GM21367 (cell line): ENCODE measurements at regions not wholly inside any gene's neighbourhood (a gene's known extent, or its start where the extent isn't known, plus 50 kb on each side); places are given as distances from the start of the nearest gene placed in this dataset.
"Not testable (repeated sequence)": the region's sequence is repeated elsewhere in the genome, so short reads cannot be mapped to it uniquely, and the experiment has no call there.

Experiments used
- ATAC-seq: cut with Tn5 transposase; IDR thresholded peaks from one replicate; pipeline ENCODE4 v1.9.1; 2021; ENCODE audit not compliant: unreplicated experiment

DNA sequence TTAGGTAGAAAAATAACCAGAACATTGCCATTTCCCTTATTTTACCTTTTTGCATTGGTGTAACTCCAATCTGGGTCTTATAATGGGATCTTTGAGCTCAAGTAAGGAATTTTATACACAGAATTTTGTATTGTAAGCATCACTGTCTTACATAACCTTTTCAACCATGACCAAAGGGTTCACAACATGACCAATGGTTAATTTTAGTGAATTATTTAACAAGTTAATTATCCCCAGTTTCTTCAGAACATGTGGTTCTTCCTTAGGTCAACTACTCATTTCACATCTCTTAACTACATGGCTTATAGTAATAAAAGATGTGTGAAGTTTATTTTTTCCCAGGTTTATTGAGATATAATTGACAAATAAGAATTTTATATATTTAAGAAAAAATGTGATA lies 74.2 kb upstream of the RHOBTB1 start:
- ATAC-seq = no peak

DNA sequence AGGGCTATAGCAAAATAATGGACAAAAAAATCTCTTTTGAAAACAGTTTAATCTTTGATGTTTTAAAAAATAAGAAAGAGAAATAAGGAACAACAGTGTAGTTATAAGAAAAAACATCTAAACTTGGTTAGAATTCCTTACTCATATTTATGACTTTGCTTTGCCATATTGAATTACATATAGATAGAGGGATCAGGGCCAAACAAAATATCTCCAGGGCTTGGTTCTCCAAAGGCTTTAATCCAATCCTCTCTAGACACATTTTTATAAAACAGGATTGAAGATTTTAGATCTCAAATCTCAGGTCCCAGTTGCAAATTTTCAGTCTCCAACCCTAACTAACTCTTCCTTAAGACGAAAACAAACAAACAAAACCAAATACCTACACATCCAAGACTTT lies 72.6 kb upstream of the RHOBTB1 start:
- no peak for ATAC-seq

DNA sequence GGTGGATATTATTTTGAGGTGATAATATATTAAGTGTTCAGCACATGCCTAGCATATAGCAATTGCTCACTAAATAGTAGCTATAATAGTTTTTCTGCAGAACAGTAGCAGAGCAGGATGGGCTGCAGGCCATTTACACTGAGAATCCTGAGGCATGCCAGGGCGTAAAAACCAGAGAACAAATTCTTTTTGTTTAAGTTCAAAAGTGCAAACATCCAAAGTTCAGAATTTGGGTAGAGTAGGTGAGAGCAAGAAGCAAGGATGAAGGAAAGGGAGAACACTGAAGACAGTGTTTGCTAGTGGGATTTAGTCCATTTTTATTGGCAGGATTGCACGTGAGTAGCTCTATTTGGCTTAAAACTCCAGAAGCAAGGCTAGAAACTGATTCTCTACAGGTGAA lies 72.0 kb upstream of the RHOBTB1 start:
- no peak for ATAC-seq

DNA sequence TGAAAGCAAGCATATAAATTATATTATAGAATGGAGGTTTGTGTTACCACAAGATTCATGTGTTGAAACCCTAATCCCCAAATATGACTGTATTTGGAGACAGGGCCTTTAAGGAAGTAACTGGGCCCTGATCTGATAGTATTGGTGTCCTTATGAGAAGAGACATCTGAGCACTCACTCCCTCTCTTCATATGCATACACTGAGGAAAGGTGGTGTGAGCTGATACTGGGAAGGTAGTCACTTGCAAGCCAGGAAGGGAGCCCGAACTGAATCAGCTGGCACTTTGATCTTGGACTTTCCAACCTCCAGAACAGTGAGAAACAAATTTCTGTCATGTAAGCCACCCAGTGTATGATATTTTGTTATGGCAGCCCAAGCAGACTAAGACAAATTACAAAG lies 66.9 kb upstream of the RHOBTB1 start:
- no peak for ATAC-seq

DNA sequence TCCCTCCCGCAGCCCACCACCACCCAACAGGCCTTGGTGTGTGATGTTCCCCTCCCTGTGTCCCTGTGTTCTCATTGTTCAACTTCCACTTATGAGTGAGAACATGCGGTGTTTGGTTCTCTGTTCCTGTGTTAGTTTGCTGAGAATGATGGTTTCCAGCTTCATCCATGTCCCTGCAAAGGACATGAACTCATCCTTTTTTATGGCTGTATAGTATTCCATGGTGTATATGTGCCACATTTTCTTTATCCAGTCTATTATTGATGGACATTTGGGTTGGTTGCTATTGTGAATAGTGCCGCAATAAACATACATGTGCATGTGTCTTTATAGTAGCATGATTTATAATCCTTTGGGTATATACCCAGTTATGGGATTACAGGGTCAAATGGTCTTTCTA lies 59.1 kb upstream of the RHOBTB1 start:
- ATAC-seq = not testable (repeated sequence)

DNA sequence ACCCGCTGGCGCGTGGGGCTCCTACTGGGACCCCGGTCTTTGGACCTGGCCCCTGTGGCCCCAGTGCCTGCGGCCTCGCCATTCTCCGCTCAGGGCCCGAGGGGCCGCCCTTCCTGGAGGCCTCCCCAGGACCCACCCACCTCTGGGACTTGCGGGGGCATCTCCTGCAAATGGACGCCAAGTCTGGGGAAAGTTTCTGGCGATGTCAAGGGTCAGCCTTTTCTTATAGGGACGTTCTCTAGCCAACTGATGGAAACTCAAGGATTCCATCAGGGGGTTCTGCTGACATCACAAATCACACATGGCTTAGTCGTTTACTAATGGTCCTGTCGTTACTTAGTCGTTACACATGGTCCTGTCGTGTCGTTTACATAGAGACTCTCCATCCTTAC lies 57.7 kb upstream of the RHOBTB1 start:
- ATAC-seq = no peak

DNA sequence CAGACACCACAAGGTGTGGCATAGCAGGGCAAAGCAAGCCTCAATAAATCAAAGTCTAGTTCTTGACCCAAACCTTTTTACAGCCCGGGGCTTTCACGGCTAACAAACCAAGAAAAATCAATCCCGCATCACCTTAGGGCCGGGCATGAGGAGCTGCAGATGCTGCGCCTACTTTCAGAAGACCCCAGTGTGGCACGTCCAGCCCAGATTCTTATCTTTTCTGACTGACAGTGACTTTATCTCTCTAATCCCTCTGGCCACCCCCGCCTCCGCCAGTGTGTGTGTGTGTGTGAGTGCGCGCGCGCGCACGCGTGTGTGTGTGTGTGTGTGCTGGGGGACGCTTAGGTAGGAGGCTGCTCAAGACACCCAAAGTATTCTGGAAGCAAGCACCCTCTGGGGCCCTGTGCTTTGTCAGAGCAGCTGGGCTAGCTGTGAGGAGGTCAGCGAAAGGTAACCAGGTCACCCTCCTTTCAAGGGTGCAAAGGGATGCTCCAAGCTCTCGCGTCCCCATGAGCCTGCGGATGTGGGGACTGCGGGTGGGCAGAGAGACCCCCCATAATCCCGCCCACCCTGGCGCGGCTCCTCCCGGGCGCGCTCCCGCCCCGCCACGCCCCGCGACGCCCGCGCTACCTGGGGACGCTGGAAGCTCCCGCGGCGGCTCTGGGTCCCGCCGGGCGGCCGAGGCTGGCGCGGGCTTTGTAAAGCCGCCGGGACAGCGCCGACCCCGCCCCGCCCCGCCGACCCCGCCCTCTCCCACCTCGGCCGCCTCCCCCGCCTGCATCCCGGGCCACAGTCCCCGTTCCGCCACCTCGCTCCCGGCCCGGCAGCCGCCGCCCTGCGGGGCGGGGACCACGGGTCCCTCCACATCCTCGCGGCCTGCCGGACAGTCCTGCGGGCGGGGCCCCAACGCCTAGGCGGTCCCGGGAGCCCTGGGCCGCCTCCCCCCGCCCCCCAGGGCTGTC lies 57.1 kb upstream of the RHOBTB1 start:
- no peak for ATAC-seq

DNA sequence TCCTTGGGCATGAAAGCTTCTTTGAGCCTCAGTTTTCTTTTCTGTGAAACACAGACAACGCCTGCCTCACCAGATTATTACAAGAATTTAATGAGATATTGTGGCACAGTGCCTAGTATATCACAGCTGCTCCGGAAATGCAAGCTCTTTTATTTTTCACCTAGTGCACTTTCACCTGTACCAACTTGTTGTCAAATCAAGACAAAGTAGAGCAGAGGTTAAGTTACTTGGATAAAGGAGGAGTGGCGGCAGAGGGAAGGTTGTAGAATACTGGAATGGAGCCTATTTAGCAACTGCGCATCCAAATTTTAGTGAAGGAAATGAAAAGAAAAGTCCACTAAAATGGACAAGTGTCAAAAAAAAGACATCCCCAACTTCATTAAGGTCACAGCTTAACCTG lies 54.9 kb upstream of the RHOBTB1 start:
- ATAC-seq = no peak

DNA sequence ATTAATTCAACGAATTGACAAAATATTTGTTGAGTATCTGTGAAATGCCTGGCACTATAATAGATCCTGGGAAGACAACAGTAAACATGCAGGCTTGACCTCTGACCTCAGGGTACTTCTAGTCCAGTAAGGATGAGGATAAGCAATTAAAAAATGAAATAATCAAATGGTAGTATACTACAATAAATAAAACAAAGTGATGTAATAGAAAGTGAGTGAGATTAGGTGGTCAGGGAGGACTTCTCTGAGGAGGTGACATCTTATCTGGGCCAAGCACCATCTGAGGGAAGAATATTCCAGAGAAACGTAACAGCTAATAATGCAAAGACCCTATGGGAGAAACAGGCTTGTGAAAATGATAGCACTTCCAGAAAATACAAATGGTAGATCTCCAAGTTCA lies 50.1 kb upstream of the RHOBTB1 start:
- no peak for ATAC-seq
